ENCODE measurements at regions not wholly inside any gene's neighbourhood (a gene's known extent, or its start where the extent isn't known, plus 50 kb on each side); places are given as distances from the start of the nearest gene placed in this dataset.

DNA sequence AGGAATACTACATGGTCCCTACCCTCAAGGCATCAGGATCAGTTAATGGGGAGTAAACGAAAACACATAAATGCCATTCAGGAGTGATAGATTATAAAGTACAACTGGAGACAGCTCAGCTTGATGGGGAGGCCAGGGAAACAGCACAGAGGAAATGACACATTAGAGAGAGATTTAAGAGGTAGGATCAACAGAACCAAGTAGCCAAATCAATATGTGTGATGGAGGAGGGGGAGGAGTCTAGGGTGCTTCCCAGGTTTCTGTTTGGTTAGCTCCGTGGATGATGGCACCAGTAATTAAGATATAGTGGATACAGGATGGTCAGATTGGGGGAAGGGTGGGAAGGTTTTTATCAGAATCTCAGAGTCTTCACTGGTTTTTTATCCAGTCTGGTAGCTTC lies 229.5 kb upstream of the ROPN1 start:
- intact Hi-C loops (cut with micrococcal nuclease) = no loop called here
- no peak overlapping the region for H2AFZ ChIP-seq (ENCODE audit: insufficient read depth, low read depth, low read length, poor library complexity, severe bottlenecking)
- no peak overlapping the region for H3K4me3 Mint-ChIP-seq
- DNase-seq = no peak
- no peak overlapping the region for H3K9ac ChIP-seq (ENCODE audit: insufficient read depth, low read length, poor library complexity, severe bottlenecking)
- H3K27ac ChIP-seq (ENCODE audit: low read depth in 1 of 2, low read length in 2 of 2) = no peak overlapping the region
- no peaks in the 10 kb centered on the region for H3K79me2 ChIP-seq (ENCODE audit: insufficient read depth, low read length)
- H3K36me3 ChIP-seq (replicated peaks in 1 of 2; ENCODE audit: control insufficient read depth in 1 of 2, insufficient read depth in 2 of 2, low read length in 2 of 2) = no peaks in the 10 kb centered on the region
- no peaks in the 10 kb centered on the region for H3K4me1 ChIP-seq (ENCODE audit: control insufficient read depth in 1 of 2, insufficient read depth in 2 of 2, low read length in 2 of 2)
- WGBS (ENCODE audit: insufficient coverage) = 83% methylated on average over 1 of the region's 2 CpGs
- H3K36me3 Mint-ChIP-seq = no peaks in the 10 kb centered on the region
- H3K4me2 ChIP-seq (replicated peaks; ENCODE audit: extremely low read depth, low read length, poor library complexity, severe bottlenecking) = no peak overlapping the region
- H3K4me3 ChIP-seq (replicated peaks in 1 of 3; ENCODE audit: low read depth in 2 of 3, low read length in 3 of 3) = no peak overlapping the region
- H3K4me1 Mint-ChIP-seq = no peaks in the 10 kb centered on the region
- H3K9me3 Mint-ChIP-seq = peaks cover 0 to 4% (median 0%) of the 10 kb centered on the region in 7 donors
- no peak overlapping the region for H3K27ac Mint-ChIP-seq
- H3K27me3 ChIP-seq (ENCODE audit: control insufficient read depth in 2 of 2, insufficient read depth in 2 of 2, low read length in 2 of 2) = no peaks in the 10 kb centered on the region
- peaks cover 0 to 14% (median 1%) of the 10 kb centered on the region in 3 donors for H3K27me3 Mint-ChIP-seq (ENCODE audit: low read depth in 3 of 3)
- no peaks in the 10 kb centered on the region for H3K9me3 ChIP-seq (replicated peaks in 1 of 2; ENCODE audit: control insufficient read depth in 1 of 2, insufficient read depth in 1 of 2, low read length in 2 of 2)
- TF ChIP-seq, protein P1, sequence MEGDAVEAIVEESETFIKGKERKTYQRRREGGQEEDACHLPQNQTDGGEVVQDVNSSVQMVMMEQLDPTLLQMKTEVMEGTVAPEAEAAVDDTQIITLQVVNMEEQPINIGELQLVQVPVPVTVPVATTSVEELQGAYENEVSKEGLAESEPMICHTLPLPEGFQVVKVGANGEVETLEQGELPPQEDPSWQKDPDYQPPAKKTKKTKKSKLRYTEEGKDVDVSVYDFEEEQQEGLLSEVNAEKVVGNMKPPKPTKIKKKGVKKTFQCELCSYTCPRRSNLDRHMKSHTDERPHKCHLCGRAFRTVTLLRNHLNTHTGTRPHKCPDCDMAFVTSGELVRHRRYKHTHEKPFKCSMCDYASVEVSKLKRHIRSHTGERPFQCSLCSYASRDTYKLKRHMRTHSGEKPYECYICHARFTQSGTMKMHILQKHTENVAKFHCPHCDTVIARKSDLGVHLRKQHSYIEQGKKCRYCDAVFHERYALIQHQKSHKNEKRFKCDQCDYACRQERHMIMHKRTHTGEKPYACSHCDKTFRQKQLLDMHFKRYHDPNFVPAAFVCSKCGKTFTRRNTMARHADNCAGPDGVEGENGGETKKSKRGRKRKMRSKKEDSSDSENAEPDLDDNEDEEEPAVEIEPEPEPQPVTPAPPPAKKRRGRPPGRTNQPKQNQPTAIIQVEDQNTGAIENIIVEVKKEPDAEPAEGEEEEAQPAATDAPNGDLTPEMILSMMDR (IDR thresholded peaks at IDR 0.05) = no peak
- no peaks in the 10 kb centered on the region for H4K20me1 ChIP-seq (ENCODE audit: insufficient read depth, low read length)

DNA sequence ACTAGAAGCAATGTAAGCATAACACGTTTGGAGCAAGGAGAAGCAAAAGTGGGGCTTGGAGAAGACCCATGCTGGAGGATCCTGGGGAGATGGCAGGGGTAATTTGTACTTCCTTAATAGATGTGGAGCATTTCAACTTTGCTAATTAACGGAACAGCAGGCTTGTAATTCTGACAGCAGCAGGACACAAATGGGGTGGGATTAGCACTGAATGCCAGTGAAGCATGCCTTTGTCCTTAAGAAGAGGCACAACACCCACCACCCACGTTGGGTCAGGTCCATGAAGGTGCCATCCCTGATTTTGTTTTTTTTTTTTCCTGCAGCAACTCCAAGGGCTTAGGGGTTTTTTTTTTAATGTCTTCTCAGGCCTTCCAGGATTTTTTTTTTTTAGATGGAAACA lies 231.9 kb upstream of the ROPN1 start:
- Mint-ChIP-seq H3K4me1 (no peaks in the 10 kb centered on the region), H3K9me3 (peaks cover 0 to 6% (median 3%) of the 10 kb centered on the region in 7 donors), H3K4me3 (no peak overlapping the region), H3K36me3 (no peaks in the 10 kb centered on the region), H3K27me3 (ENCODE audit: low read depth in 3 of 3) (peaks cover 1 to 14% (median 2%) of the 10 kb centered on the region in 3 donors), H3K27ac (no peak overlapping the region)
- Histone ChIP-seq H3K9me3 (replicated peaks in 1 of 2; ENCODE audit: control insufficient read depth in 1 of 2, insufficient read depth in 1 of 2, low read length in 2 of 2) (no peaks in the 10 kb centered on the region), H3K4me1 (ENCODE audit: control insufficient read depth in 1 of 2, insufficient read depth in 2 of 2, low read length in 2 of 2) (no peaks in the 10 kb centered on the region), H2AFZ (ENCODE audit: insufficient read depth, low read depth, low read length, poor library complexity, severe bottlenecking) (no peak overlapping the region), H3K4me2 (replicated peaks; ENCODE audit: extremely low read depth, low read length, poor library complexity, severe bottlenecking) (no peak overlapping the region), H3K4me3 (replicated peaks in 1 of 3; ENCODE audit: low read depth in 2 of 3, low read length in 3 of 3) (no peak overlapping the region), H3K79me2 (ENCODE audit: insufficient read depth, low read length) (no peaks in the 10 kb centered on the region), H3K9ac (ENCODE audit: insufficient read depth, low read length, poor library complexity, severe bottlenecking) (no peak overlapping the region), H4K20me1 (ENCODE audit: insufficient read depth, low read length) (no peaks in the 10 kb centered on the region), H3K27ac (ENCODE audit: low read depth in 1 of 2, low read length in 2 of 2) (no peak overlapping the region), H3K27me3 (ENCODE audit: control insufficient read depth in 2 of 2, insufficient read depth in 2 of 2, low read length in 2 of 2) (no peaks in the 10 kb centered on the region), H3K36me3 (replicated peaks in 1 of 2; ENCODE audit: control insufficient read depth in 1 of 2, insufficient read depth in 2 of 2, low read length in 2 of 2) (no peaks in the 10 kb centered on the region)
- TF ChIP-seq, protein P1 (IDR thresholded peaks at IDR 0.05) = no peak
- no peak for DNase-seq
- intact Hi-C loops (cut with micrococcal nuclease) = no loop called here
- 80% methylated on average over 2 of the region's 3 CpGs for WGBS (ENCODE audit: insufficient coverage)

All from CD14-positive monocyte (primary cell).